ENCODE measurements at regions not wholly inside any gene's neighbourhood (a gene's known extent, or its start where the extent isn't known, plus 50 kb on each side); places are given as distances from the start of the nearest gene placed in this dataset.

DNA sequence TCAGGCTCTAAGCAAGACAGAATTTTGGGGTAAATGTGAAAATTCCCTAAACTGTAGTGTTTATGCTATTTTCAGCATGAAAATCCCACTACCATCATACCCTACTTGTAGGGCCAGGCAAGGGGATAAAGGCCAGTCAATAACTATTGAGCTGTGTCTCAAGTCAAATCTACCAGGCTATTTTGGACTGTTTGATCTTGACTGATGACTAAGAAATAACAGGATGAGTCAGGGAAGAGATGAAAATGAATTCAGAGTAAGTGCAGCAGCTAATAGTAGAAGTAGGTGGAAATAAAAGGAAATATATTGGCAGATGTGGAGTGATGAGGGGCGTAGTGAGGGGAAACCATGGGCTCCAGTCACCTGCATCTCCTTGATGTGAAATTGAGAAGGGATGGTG, 225.8 kb upstream of the PHYHIPL start:
- Histone ChIP-seq H2AK9ac (replicated peaks; ENCODE audit: low read depth, low read length, poor library complexity) (no peak overlapping the region), H3K4me3 (ENCODE audit: insufficient read depth, low read depth, low read length) (no peak overlapping the region), H4K91ac (ENCODE audit: insufficient read depth, low read depth, low read length) (no peak overlapping the region), H3K27ac (ENCODE audit: insufficient read depth, low read length) (no peak overlapping the region), H2AFZ (replicated peaks; ENCODE audit: low read length, poor library complexity) (no peak overlapping the region), H3K79me1 (ENCODE audit: low read depth in 1 of 2, low read length in 2 of 2) (no peaks in the 10 kb centered on the region), H3K18ac (ENCODE audit: low read depth, low read length) (no peak overlapping the region), H4K20me1 (ENCODE audit: insufficient read depth, low read length) (no peaks in the 10 kb centered on the region), H3K4me2 (ENCODE audit: low read depth, low read length) (no peak overlapping the region), H3K56ac (ENCODE audit: extremely low read depth, insufficient read depth, low read length) (no peak overlapping the region), H3K36me3 (ENCODE audit: control insufficient read depth, insufficient read depth, low read length) (no peaks in the 10 kb centered on the region), H2BK5ac (ENCODE audit: low read depth, low read length, poor library complexity, severe bottlenecking) (no peak overlapping the region), H3K9me3 (ENCODE audit: control insufficient read depth, insufficient read depth, low read length) (no peaks in the 10 kb centered on the region), H2BK20ac (ENCODE audit: low read depth, low read length) (no peak overlapping the region), H3K4me1 (ENCODE audit: control insufficient read depth, insufficient read depth, low read length) (no peaks in the 10 kb centered on the region), H3K27me3 (ENCODE audit: control insufficient read depth, insufficient read depth, low read length) (peaks cover 16% of the 10 kb centered on the region), H2AK5ac (ENCODE audit: low read depth, low read length) (no peak overlapping the region), H3K23ac (ENCODE audit: low read depth, low read length) (no peak overlapping the region), H3K9ac (ENCODE audit: low read depth, low read length) (no peak overlapping the region), H2BK15ac (ENCODE audit: low read depth, low read length) (no peak overlapping the region), H3K4ac (ENCODE audit: low read depth, low read length) (no peak overlapping the region), H4K5ac (ENCODE audit: low read depth, low read length) (no peak overlapping the region), H2BK120ac (ENCODE audit: low read depth, low read length) (no peak overlapping the region), H3K9me1 (ENCODE audit: insufficient read depth, low read length) (no peaks in the 10 kb centered on the region), H4K8ac (ENCODE audit: low read depth in 2 of 2, low read length in 2 of 2) (no peak overlapping the region), H3K14ac (replicated peaks; ENCODE audit: low read depth, low read length) (no peak overlapping the region)
- BruUV-seq (replicated peaks): no TSS peak
- ATAC-seq (ENCODE audit: low read depth) (no peak), DNase-seq (peak; percentile 18)
- dilution Hi-C loops (cut with HindIII; ENCODE audit: low sequenced_read_pairs, unreplicated experiment) (no loop called here), intact Hi-C loops (cut with micrococcal nuclease) (loop anchor here (5.0 kb wide), 1 partner anchor 168 kb away; no protein-coding TSS in a partner anchor), in situ Hi-C loops (cut with MboI; ENCODE audit: low sequenced_read_pairs) (loop anchor here (25.0 kb wide), 1 partner anchor 662 kb away; no protein-coding TSS in a partner anchor)
- CTCF ChIA-PET: no interaction called here
- POLR2A ChIA-PET (ENCODE audit: unreplicated experiment): no interaction called here
- TF ChIP-seq RCOR1 (IDR thresholded peaks at IDR 0.05; ENCODE audit: insufficient replicate concordance, low read length): no peak
- TF ChIP-seq, protein P1, sequence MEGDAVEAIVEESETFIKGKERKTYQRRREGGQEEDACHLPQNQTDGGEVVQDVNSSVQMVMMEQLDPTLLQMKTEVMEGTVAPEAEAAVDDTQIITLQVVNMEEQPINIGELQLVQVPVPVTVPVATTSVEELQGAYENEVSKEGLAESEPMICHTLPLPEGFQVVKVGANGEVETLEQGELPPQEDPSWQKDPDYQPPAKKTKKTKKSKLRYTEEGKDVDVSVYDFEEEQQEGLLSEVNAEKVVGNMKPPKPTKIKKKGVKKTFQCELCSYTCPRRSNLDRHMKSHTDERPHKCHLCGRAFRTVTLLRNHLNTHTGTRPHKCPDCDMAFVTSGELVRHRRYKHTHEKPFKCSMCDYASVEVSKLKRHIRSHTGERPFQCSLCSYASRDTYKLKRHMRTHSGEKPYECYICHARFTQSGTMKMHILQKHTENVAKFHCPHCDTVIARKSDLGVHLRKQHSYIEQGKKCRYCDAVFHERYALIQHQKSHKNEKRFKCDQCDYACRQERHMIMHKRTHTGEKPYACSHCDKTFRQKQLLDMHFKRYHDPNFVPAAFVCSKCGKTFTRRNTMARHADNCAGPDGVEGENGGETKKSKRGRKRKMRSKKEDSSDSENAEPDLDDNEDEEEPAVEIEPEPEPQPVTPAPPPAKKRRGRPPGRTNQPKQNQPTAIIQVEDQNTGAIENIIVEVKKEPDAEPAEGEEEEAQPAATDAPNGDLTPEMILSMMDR (conservative IDR thresholded peaks at IDR 0.05; ENCODE audit: low read depth, low read length): no peak
- no peak for TF ChIP-seq CEBPB (IDR thresholded peaks at IDR 0.05; ENCODE audit: low read depth, low read length)
- no peak for TF ChIP-seq MAZ (IDR thresholded peaks at IDR 0.05; ENCODE audit: borderline replicate concordance, low read depth, low read length)
- no peak for TF ChIP-seq MAFK (IDR thresholded peaks at IDR 0.05; ENCODE audit: low read depth, low read length)
- no peak for TF ChIP-seq BHLHE40 (IDR thresholded peaks at IDR 0.05; ENCODE audit: low read depth, low read length)
- TF ChIP-seq NFE2L2 (IDR thresholded peaks at IDR 0.05; ENCODE audit: low read depth, low read length): no peak
- TF ChIP-seq RFX5 (IDR thresholded peaks at IDR 0.05; ENCODE audit: low read depth, low read length): no peak
- TF ChIP-seq, protein P2, sequence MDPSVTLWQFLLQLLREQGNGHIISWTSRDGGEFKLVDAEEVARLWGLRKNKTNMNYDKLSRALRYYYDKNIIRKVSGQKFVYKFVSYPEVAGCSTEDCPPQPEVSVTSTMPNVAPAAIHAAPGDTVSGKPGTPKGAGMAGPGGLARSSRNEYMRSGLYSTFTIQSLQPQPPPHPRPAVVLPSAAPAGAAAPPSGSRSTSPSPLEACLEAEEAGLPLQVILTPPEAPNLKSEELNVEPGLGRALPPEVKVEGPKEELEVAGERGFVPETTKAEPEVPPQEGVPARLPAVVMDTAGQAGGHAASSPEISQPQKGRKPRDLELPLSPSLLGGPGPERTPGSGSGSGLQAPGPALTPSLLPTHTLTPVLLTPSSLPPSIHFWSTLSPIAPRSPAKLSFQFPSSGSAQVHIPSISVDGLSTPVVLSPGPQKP (IDR thresholded peaks at IDR 0.05; ENCODE audit: borderline replicate concordance, low read depth, low read length): no peak
- no peak for TF ChIP-seq MXI1 (IDR thresholded peaks at IDR 0.05; ENCODE audit: borderline replicate concordance, low read depth, low read length)
- no peak for TF ChIP-seq CHD1 (IDR thresholded peaks at IDR 0.05; ENCODE audit: low read depth, low read length)
- TF ChIP-seq RAD21 (IDR thresholded peaks at IDR 0.05; ENCODE audit: low read length): no peak
- TF ChIP-seq SMC3 (IDR thresholded peaks at IDR 0.05; ENCODE audit: low read depth, low read length): no peak
- TF ChIP-seq, protein P3, sequence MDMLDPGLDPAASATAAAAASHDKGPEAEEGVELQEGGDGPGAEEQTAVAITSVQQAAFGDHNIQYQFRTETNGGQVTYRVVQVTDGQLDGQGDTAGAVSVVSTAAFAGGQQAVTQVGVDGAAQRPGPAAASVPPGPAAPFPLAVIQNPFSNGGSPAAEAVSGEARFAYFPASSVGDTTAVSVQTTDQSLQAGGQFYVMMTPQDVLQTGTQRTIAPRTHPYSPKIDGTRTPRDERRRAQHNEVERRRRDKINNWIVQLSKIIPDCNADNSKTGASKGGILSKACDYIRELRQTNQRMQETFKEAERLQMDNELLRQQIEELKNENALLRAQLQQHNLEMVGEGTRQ (IDR thresholded peaks at IDR 0.05; ENCODE audit: low read depth, low read length): no peak
- TF ChIP-seq POLR2A (IDR thresholded peaks at IDR 0.05; ENCODE audit: low read depth, low read length): no peak
- no peak for TF ChIP-seq FOS (IDR thresholded peaks at IDR 0.05; ENCODE audit: low read depth, low read length)
- 63% methylated on average over 1 of the region's 1 CpG; no CpG with 5 or more reads in 1 of the 2 experiments for WGBS, 2 experiments (ENCODE audit: extremely low coverage in 2 of 2, insufficient read length in 1 of 2)
